Renal pelvis (tissue), 1 donor: ENCODE measurements at regions not wholly inside any gene's neighbourhood (a gene's known extent, or its start where the extent isn't known, plus 50 kb on each side); places are given as distances from the start of the nearest gene placed in this dataset.

Source experiments
- DNase-seq: peaks from one replicate; pipeline ENCODE4 v3.0.0-alpha.2; 2013

DNA sequence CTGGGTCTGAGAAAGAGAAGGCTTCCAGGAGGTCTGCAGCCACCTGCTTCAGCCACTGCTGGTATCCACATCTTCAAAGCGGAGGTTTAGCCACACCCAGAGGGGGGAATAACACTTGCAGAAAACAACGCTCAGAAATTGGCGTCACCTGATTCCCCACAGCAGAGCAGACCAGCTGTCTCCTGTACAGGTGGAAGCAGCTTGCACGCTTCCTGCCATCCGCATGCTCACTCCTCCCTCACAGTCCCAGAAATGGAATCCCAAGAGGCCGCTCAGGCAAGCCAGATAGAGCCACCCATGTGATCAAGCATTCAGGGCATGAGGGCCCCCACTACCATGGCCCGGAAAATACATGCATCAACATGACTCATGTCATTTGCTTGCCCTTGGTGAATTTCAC, 112.2 kb upstream of the DIO3 start:
- no peak for DNase-seq

DNA sequence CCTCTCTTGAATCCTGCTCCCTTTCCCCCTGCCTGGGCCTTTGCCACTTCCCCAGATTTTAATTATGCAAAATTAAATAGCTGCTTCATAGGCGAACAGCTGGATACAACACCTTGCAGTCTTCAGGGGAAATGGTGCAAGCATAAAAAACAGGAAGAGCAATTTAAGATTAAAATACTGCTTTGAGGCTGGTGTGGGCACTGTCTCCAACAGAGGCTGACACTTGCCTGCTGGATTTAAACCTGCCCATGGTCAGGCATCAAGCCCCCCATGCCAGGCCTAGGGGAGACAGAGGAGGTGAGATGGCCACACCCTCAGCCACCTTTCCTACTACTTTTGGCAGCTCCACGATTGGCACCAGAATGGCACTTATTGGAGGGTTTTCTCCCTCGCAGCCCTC, 110.1 kb upstream of the DIO3 start:
- no peak for DNase-seq

DNA sequence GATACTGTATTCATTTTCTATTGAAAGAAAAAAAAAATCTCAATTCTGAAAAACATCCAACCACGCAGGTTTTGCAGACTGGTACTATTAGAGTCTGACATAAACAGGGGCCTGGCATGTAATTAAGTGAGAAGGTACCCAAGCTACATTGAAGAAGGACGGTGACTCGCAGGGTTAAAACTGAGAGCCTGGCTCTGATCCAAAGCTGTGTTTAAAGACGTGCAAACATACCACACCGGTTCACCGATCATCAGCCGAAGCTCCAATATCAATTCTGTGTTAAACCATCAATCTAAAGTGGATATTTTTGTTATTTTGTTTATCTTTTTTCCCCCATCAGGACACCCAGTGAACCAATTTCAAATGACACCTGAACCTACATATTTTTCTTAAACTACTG, 108.1 kb upstream of the DIO3 start:
- no peak for DNase-seq

DNA sequence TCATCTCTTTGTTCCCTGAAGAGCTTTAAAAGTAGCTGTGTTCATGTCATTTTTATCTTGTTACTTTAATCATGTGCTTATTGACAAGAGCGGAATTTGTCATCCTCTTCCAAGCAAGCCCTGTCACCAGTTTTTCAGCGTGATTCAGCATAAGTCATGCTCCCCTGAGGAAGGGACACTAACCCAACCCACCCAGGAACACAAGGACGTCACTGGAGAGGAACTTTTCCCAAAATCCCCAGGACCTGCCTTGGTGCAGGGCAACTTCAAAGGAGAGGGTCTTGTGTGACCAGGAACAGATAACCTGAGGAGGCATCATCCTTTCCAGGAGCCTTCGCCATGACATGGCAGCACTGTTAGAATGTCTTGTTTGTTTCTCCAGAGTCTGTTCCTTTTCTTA, 107.1 kb upstream of the DIO3 start:
- DNase-seq, result no peak

DNA sequence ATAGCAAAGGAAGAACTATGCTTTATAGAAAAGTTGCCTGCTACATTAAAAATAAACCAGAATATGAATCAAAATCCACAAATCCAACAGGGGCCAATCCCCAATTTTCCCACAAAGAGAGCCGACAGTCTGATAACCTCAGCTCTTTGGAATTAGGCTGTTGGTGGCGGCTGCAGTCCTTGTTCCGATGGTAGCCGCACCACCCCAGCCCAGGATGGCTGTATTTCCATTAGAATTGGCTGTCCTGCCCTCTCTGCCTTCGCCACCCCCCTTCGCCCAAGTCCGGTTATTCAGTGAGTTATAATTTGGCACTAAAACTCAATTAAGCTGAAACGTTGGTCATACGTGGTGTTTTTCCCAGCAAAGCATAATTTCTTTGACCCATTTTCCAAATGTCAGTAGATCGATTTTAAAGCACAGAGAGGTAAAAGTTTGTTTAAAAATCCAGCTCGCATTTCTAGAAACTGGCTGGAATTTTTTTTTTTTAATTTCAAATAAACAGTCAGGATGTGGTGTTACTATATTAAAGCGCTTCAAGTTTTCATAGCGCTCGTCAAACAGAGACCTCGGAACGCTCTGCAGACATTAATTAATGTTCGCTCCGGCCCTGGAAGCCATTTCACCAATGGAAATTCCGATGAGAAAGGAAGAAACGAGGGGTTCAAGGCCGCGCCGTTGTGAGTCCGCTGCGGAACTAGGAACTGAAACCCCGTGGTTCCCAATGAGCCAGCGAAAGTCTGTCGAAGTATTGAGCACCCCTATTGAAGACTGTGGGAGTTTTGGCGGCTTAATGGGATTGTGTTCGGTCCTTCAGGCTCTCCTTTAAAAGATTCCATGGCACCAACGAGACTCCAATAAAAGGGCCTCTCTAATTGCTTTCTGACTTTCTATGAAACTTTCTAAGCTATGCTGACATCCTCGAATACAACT, 104.8 kb upstream of the DIO3 start:
- DNase-seq, result no peak

DNA sequence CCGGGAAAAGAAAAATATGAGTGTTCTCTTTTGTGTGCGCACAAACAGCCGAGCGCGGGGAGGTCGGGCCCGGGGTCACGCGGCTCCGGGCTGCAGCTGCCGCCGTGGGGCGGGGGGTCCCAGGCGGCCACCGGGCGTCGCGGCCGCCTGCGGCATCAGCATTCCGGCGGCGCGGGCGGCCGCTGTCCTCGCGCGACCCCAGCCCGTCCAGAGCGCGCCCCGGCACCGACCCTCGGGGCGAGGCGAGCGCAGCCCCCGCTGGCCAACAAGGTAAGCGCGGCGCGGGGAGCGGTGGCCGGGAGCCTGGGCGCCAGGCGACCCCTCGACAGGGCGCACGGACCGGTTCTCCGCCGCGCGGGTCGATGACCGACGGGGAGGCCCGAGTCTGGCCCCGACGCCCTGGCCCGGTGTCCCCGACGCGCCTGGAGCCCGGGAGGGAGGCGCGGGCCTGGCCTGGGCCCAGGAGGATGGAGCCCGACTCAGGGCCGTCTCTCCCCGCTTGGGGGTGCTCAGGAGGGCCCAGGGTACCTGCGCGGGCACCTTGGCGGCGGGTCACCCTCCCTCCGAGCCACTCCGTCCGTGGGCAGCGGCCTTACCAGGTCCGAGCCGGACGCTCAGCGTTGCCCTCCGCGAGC, 103.9 kb upstream of the DIO3 start:
- no peak for DNase-seq

DNA sequence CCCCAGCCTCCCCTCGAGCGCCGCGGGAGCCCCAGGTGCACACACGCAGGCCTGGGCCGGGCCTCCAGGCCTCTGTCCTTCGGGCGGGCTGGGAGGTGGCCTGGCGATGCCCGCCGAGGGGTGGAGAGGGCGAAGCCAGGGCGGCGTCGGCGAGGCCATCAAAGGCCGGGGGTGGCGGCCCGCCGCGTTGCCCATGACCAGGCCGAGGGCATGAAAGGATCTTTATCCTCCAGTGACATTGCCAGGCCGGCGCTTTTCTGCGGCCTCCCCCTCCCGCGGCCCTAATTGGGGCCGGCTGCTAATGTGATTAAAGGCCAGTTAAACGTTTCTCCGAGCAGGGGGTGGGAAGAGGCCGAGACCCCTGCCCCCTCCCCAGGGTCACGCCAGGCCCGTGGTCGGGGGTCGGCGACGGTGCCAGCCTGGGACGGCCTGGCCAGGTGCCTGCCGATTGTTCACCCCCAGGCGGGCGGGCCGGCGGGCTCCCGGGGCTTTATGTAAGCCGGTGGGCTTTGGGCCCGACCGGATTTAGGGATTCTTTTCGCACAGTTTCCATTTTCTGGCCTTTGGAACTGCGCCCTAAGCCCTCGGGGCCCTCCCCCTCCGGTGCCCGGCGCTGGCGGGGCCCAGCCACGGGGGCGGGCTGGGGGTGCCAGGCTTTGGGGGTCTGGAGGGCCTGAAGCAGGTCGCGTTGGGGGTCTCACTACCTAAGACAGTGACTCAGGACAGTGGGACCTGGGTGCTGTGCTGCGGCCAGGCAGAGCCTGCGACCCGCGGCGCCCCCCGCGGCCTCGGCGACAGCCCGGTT, 103.2 kb upstream of the DIO3 start:
- no peak for DNase-seq

DNA sequence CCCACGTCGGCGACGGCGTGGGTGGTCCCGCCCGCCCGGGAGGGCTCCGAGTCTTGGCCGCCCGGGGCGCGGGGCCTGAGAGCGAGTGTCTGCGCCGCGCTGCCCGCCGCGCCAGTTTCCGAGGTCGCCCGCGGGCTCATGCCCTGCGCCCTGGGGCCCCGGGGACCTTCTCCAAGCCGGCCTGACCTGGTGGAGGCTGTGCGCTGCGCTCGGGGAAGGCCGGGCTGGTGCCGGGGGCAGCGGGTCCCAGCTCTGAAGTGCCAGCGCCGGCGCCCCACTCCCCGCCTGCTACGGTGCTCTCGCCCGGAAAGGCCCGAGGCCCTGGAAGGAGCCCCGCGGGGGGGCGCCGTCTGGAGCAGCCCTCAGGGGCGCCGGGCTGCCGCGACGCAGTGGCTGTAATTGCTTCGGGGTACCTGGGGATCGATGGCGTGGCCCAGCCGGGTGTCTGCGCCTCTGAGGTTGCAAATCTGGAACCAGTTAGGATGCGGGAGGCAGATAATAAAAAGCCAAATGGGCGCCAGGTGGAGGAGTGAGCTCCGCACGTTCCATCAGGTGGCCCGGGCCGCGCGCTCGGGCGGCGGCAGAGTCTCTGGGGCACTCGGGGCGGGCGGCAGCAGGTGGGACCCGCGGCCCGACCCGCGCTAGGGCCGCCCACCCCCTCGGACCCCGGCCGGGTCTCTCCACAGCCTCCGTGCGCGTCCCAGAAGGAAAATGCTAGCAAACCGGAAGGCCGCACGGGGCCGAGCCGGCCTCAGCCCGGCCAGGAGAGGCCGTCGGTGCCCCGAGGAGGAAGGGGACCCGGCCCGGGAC, 102.3 kb upstream of the DIO3 start:
- no peak for DNase-seq

DNA sequence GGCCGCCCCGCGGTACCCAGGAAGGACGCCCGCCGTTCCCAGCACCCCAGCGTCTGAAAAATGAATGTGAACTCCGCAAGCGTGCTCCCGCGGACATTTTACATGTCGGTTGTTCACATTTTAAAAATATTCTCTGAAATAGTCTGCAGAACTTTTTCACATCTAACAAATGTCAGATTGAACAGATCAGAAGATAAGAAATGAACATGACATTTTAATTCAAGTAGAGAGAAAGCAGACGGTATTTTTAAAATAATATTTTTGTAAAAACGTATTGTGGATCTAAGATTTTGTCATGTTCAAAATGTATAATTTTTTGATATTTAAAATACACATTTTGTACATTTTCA, 101.8 kb upstream of the DIO3 start:
- DNase-seq, result no peak

DNA sequence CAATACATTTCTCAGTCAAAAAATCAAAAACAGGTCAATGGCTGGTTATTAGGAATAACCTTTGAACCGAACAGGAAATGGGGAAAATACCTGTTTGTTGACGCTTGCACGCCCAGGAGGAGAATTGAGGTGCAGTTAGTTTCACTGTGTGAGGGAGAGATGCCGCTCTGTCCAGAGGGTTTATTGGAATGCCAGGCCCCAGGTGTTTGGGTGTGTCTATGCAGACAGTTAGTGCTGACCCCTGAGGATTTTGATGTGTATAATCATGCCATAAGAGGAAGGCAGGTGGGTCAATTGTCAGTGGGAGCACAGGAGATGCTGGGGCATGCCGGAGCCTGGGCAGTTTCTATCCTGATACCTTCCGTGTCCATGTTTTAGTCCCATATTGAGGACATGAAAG, 100.8 kb upstream of the DIO3 start:
- DNase-seq, result no peak

DNA sequence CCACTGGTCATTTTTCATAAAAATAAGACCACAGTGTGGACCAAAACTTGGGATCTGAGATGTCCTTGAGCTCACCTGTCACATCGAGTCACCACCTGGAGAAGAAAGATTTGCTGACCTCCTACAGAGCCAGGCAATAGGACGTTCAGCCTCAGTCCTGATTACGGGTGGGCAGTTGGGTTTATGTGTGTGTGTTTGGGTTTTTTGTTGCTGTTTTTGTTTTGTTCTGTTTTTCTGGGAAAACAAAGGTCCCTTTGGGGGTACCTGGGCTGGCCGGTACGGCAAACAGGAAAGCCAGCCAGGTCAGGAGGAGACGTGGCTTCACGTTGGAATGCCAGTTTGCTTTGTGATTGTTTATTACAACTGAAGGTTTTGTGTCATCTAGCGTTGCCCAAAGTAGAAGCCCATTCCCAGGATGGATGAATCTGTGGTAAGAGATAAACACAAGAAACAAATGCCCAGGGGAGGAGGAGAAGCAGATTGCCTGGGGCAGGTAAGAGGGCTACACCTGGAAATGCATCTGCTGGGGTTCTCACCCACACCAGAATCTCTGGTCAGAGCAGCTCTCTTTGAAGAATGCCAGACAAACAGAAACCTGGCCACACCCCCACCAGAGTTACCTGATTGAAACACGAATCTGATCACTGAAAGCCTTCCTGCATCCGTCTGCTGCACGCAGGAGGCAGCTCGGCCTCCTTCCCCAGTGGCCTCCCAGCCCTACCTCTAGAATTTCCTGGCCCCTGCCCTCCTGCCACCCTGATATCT, 100.1 kb upstream of the DIO3 start:
- no peak for DNase-seq

DNA sequence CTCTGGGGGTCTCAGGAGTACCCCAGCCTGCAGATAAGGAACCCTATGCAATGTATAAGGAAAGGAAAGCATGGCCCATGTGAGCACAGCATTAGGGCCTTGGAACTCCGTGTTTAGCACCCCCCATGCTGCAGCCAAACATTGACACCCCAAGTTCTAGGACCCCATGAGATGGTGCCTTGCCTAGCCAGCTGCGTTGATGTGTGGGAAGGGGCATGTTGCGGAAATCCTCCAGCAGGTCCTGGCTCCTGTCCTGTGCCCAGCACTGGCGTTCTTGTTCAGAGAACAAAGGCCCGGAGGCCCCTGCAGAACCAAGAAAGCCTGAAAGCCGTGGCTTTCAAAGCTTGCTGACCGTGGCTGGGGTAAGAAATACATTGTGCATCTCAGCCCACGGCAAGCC, 99.4 kb upstream of the DIO3 start:
- no peak for DNase-seq

DNA sequence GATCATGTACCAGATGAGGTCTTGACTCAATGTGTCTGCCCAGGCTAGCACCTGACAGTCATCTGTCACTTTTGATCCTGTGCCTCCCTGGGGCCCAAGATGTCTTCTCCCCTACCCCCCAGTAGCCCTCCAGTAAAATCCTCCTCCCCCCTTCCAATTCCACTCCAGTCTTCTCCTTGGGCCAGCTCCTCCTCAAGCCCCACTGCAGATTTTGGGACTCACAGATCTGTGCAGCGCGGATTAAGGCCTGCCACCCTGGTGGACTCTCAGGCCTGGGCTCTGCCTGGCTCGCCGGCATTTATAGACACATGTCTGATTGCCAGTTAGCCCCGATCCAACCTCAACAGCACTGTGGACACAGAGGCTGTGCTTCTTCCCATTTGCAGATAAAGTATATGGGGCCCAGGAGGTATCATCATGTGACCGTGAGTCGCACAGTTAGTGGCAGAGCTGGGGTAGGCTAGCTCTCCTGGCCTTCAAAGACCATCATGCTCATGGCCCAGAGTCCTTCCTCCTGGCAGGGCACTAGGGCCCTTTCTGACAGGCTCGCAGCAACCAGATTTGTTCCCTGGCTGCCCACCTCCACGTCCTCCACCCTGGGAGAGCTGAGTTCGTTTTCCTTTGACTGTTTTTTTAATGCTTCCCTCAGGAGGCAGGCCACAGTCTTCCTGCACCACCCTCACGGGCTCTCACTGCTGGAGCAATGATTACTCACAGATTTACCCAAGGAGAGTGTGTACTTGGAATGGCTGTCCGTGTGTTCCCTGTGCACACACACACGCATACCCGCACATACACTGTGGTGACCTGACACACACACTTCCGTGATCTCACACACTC, 98.3 kb upstream of the DIO3 start:
- no peak for DNase-seq

DNA sequence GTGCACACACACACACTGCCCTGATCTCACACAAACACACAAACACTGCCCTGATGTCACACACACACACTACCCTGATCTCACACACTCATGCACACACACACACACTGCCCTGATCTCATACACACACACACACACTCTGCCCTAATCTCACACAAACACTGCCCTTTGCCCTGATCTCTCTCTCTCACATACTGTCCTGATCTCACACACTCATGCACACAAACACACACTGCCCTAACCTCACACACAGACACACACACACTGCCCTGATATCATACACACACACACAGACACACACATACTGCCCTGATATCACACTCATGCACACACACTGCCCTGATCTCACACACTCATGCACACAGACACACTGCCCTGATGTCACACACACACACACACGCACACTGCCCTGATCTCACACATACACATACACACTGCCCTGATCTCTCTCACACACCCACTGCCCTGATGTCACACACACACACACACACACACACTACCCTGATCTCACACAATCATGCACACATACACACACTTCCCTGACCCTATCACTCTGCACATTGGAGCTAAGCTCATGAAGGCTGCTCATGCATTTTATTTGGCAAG, 97.6 kb upstream of the DIO3 start:
- no peak for DNase-seq

DNA sequence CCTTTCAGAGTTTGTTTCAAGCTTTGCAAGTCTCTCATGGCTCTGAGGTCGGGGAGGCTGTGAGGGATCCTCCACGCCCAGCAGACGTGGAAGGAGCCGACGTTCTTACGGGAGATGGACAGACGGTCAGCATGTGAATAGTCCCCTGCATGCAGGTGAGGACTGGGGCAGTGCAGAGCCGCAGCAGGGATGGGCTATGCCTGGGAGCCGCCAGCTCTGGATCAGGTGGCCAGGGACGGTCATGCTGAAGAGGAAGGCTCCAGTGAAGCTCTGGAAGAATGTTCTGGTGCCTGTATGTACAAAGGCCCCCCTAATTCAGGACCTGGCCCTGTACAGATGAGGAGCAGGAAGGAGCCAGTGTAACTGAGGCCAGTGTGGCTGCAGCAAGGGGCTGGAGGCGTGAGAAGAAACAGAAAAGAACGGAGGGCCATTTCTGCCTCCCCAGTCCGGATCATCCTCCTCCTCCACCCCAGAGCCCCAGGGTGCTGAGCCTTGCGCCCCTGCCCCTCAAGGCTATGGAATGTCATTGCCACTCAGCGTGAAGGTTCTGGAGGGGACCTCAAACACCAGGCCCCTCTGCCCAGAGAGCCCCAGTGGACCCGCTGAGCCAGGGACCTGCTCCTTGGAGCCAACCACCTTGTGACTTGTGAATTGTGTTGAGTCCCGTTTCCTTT, 96.8 kb upstream of the DIO3 start:
- DNase-seq, result no peak

DNA sequence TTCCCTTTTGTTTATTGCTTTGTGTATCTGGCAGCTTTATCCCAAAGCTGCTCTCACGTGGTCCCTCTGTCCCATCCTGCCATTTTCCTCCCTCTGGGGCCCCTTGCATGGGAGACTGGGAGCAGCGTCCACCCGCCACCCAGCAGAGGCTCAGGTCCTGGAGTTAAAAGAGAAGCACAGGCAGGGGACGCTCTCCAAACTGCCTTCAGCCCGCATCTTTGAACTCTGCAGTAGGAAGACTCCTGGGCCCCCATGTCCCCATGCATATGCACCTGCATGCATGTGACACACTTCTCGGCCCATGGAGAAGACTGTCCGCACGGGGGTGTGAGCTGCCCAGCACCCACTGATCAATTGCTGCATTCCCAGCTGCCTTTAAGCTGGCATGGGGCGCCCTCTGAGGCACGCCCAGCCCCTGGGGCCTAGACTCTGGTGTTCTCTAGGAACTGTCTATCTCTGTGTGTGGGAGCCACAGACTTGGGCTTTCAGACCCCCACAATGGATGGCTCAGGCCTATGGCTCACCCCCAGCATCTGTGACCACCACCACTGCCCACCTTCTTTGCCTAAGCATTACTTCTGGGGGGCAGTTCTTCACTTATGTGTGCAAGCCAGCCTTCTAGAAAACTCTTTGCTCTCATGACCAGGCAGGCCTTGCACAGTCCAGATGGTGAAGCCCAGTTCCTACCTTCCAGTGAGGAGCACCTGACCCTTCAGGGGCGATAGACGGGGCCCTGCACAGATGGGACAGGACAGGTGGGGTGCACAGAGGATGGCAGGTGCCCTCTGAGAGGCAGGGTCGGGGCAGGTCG, 96.1 kb upstream of the DIO3 start:
- no peak for DNase-seq

DNA sequence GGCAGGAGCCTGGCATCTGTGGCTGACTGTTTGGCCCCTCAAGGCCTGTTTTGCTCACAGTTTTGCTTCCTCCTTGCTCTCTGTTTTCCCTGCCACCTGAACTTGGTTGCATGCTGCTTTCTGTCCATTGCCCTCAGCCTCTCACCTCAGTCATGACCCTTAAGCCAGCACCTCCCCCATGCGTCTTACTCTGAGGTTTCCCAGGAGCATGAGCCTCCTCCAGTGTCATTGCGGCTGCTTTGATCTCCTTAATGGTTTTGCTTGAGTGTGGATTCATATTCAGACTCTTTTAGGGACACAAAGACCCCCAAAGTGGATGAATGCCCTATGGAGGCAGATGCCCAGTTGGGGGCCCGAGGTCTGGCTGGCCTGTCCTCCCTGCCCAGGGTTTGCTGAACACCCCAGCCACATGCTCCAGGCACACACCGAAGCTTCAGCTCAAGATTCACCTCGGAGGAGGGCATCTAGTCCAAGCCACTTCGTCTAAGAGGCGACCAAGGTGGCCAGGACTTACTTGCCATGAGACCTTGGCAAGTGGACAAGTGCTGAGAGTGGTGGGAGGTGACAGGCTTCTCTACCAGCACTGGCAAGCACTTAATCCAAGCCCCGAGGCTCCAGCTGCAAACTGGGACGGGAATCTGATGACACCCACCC, 95.4 kb upstream of the DIO3 start:
- DNase-seq, result no peak
